H1 (cell line): ENCODE measurements at regions not wholly inside any gene's neighbourhood (a gene's known extent, or its start where the extent isn't known, plus 50 kb on each side); places are given as distances from the start of the nearest gene placed in this dataset.

Source experiments
- BACH1 ChIP-seq: IDR thresholded peaks from 2 replicates; pipeline ENCODE4 v1.6.1; 2012; ENCODE audit warnings: low read length, improper control_type of control experiment
- CHD7 ChIP-seq: fragments of 300-600 bp; sonication (generic); IDR thresholded peaks from 2 replicates; pipeline ENCODE4 v1.7.1; 2012; ENCODE audit warnings: low read length, moderate library complexity, mild to moderate bottlenecking, inconsistent platforms; ENCODE audit not compliant: insufficient replicate concordance
- GABPA ChIP-seq: IDR thresholded peaks from 2 replicates; pipeline ENCODE4 v1.6.1; 2011; ENCODE audit warnings: mild to moderate bottlenecking, low read length, moderate library complexity, borderline replicate concordance; ENCODE audit not compliant: insufficient read depth
- JUND ChIP-seq: IDR thresholded peaks from 2 replicates; pipeline ENCODE4 v1.6.1; 2011; ENCODE audit warnings: mild to moderate bottlenecking, improper control_type of control experiment, low read length
- PHF8 ChIP-seq: fragments of 200-600 bp; sonication (generic); conservative IDR thresholded peaks from 2 replicates; pipeline ENCODE4 v1.7.1; 2012; ENCODE audit warnings: low read depth, mild to moderate bottlenecking, inconsistent platforms, low read length, moderate library complexity
- POLR2A ChIP-seq, 2 experiments: IDR thresholded peaks; 1 replicate in 1 of 2; 2 replicates in 1 of 2; pipeline ENCODE4 v1.6.1; 2011; ENCODE audit warnings: low read depth in 2 of 2, low read length in 2 of 2, mild to moderate bottlenecking in 2 of 2; ENCODE audit errors: control extremely low read depth in 1 of 2
- SUZ12 ChIP-seq: fragments of 200-600 bp; sonication (generic); IDR thresholded peaks from 2 replicates; pipeline ENCODE4 v1.6.1; 2012; ENCODE audit warnings: mild to moderate bottlenecking, inconsistent platforms, low read length, moderate library complexity, mixed read lengths
- TCF12 ChIP-seq: IDR thresholded peaks from 2 replicates; pipeline ENCODE4 v1.6.1; 2011; ENCODE audit warnings: low read depth, mild to moderate bottlenecking, low read length
- ZNF274 ChIP-seq: IDR thresholded peaks from 2 replicates; pipeline ENCODE4 v1.7.0; 2012; ENCODE audit warnings: low read length, borderline replicate concordance; ENCODE audit errors: extremely low read depth
- TF ChIP-seq, protein P1 (sequence below): IDR thresholded peaks from 2 replicates; pipeline ENCODE4 v1.6.1; 2011; ENCODE audit warnings: low read length, improper control_type of control experiment

- no peak for TF ChIP-seq CHD7
- no peak for TF ChIP-seq ZNF274
- no peak for TF ChIP-seq GABPA
- TF ChIP-seq POLR2A (IDR thresholded peaks at IDR 0.05; ENCODE audit: control extremely low read depth in 1 of 2, low read depth in 2 of 2, low read length in 2 of 2), result no peak
- TF ChIP-seq TCF12, result no peak
- TF ChIP-seq BACH1, result no peak
- TF ChIP-seq, protein P1, sequence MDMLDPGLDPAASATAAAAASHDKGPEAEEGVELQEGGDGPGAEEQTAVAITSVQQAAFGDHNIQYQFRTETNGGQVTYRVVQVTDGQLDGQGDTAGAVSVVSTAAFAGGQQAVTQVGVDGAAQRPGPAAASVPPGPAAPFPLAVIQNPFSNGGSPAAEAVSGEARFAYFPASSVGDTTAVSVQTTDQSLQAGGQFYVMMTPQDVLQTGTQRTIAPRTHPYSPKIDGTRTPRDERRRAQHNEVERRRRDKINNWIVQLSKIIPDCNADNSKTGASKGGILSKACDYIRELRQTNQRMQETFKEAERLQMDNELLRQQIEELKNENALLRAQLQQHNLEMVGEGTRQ, result no peak
- TF ChIP-seq JUND, result no peak
- TF ChIP-seq SUZ12, result no peak
- no peak for TF ChIP-seq PHF8
Observed at GRCh38 chr5:164098531-164098930, 593.1 kb downstream of the MAT2B start (continued).
